ENCODE measurements at regions not wholly inside any gene's neighbourhood (a gene's known extent, or its start where the extent isn't known, plus 50 kb on each side); places are given as distances from the start of the nearest gene placed in this dataset.
A peak's percentile ranks its signal among the peaks of the same experiment; 100 is the strongest.
"Not testable (repeated sequence)": the region's sequence is repeated elsewhere in the genome, so short reads cannot be mapped to it uniquely, and the experiment has no call there.

DNA sequence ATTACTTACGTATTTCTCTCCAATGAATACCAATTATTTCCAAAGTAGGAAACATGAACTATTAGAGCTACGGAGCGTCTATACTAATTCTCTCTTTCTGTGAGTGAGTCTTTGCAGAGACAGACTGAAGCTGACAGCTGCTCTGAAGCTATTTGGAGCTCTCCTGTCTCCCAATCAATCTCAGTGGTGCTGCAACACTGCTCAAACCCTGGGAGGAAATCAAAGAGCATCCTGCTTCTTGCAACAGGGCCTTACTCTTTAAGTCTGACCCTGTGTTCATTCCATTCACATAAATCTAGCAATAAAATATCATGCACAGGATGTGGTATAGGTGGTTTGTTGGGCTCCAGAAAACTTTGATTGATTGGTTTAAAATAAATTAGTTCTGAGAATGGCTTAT lies 685.7 kb upstream of the IGFBP3 start:
- TF ChIP-seq, protein P1, sequence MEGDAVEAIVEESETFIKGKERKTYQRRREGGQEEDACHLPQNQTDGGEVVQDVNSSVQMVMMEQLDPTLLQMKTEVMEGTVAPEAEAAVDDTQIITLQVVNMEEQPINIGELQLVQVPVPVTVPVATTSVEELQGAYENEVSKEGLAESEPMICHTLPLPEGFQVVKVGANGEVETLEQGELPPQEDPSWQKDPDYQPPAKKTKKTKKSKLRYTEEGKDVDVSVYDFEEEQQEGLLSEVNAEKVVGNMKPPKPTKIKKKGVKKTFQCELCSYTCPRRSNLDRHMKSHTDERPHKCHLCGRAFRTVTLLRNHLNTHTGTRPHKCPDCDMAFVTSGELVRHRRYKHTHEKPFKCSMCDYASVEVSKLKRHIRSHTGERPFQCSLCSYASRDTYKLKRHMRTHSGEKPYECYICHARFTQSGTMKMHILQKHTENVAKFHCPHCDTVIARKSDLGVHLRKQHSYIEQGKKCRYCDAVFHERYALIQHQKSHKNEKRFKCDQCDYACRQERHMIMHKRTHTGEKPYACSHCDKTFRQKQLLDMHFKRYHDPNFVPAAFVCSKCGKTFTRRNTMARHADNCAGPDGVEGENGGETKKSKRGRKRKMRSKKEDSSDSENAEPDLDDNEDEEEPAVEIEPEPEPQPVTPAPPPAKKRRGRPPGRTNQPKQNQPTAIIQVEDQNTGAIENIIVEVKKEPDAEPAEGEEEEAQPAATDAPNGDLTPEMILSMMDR (IDR thresholded peaks at IDR 0.05; ENCODE audit: low read depth, low read length), result no peak
- no peak for DNase-seq (ENCODE audit: low read depth in 2 of 2)
- no peak overlapping the region for H3K4me3 ChIP-seq (replicated peaks in 1 of 2; ENCODE audit: low read depth in 2 of 2, low read length in 2 of 2)

DNA sequence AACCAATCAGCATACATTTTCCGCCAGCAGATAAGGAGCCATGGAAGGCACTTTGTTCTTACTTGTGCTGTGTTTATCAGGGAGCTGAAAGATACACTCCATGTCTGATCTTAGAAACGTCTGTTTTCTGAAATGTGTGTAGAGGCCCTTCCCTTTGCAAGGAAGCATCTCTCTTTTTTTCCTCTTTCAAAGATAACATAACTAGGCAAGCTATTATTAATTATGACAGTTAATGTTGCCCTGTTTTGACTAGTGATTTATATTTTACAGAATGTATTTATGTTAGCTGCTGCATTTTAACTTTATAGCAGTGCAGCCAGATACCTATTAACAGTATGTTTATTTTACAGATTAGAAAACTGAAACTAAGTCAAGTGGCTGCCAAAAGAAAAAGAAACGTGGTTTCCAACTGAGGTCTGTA lies 683.2 kb upstream of the IGFBP3 start:
- DNase-seq (ENCODE audit: low read depth in 2 of 2), result peak in 1 of 2 donors; percentile 21
- TF ChIP-seq, protein P1 (IDR thresholded peaks at IDR 0.05; ENCODE audit: low read depth, low read length), result no peak
- H3K4me3 ChIP-seq (replicated peaks in 1 of 2; ENCODE audit: low read depth in 2 of 2, low read length in 2 of 2), result no peak overlapping the region

DNA sequence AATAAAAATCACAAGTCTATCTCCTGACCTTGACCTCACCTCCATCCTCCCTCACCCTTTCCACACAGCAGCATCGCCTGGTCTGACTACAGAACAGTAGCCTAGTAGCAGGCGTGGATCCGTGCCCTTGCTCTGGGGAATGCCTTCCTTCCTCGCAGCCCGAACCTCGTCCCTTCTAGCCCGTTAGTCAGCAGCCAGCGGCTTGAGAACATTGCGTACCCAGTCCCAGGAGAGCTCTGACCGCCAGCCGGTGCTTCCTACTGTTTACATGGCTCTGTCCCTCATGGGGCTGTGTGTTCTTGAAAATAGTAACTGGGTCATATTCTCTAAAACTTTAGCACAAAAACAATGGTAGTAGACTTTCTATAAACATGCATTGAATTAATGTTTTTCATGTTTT lies 682.7 kb upstream of the IGFBP3 start:
- DNase-seq (ENCODE audit: low read depth in 2 of 2), result peak; percentile 90 to 97

DNA sequence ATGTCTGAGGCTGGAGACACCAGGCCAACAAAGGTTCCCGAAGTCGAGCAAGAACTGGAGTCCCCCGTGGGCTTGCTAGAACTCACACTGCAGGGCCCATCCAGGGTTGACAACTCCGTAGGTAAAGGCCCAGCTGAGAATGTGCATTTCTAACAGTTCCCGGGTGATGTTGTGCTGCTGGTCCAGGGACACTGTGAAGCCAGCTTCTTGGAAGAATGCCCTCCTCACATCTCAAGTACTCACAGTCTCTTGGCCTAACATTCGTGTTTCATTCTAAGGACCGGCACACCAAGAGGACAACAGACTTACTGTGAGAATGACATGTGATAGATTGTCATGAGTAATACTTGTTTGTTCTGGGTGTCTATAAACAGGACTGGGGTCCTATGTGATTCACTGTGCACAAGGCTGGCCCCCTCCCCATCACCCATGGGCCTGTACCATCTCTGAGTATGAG lies 682.3 kb upstream of the IGFBP3 start:
- peak in 1 of 2 donors; percentile 35 for DNase-seq (ENCODE audit: low read depth in 2 of 2)

More for the DNA sequence above, 682.7 kb upstream of the IGFBP3 start:
- TF ChIP-seq, protein P1 (IDR thresholded peaks at IDR 0.05; ENCODE audit: low read depth, low read length), result no peak
- no peak overlapping the region for H3K4me3 ChIP-seq (replicated peaks in 1 of 2; ENCODE audit: low read depth in 2 of 2, low read length in 2 of 2)

DNA sequence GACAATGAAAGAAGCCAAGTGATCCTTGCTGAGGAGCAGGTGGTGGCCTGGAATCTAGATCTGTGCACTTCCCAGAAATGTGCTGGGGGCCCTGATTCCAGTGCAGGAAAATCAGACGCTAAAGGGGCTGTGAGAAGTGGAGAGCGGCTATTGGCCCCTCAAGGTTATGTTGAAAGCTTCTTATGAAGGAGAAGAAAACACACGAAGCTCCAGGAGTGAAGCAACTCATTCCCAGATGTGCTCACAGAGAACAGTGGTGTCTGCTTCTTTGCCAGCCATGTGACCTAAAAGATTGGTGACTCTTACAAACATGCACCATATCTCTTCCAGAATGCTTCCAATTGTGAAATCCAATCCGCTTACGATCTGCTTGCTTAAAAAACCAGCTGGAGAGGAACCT lies 679.3 kb upstream of the IGFBP3 start:
- peak; percentile 72 to 89 for DNase-seq (ENCODE audit: low read depth in 2 of 2)
- no peak overlapping the region for H3K4me3 ChIP-seq (replicated peaks in 1 of 2; ENCODE audit: low read depth in 2 of 2, low read length in 2 of 2)
- TF ChIP-seq, protein P1 (IDR thresholded peaks at IDR 0.05; ENCODE audit: low read depth, low read length), result no peak

More for the DNA sequence above, 682.3 kb upstream of the IGFBP3 start:
- TF ChIP-seq, protein P1 (IDR thresholded peaks at IDR 0.05; ENCODE audit: low read depth, low read length), result no peak
- no peak overlapping the region for H3K4me3 ChIP-seq (replicated peaks in 1 of 2; ENCODE audit: low read depth in 2 of 2, low read length in 2 of 2)

DNA sequence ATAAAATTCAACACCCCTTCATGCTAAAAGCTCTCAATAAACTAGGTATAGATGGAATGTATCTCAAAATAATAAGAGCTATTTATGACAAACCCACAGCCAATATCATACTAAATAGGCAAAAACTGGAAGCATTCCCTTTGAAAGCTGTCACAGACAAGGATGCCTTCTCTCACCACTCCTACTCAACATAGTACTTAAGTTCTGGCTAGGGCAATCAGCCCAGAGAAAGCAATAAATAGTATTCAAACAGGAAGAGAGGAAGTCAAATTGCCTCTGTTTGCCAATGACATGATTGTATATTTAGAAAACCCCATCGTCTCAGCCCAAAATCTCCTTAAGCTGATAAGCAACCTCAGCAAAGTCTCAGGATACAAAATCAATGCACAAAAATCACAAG lies 673.8 kb upstream of the IGFBP3 start:
- H3K4me3 ChIP-seq (replicated peaks in 1 of 2; ENCODE audit: low read depth in 2 of 2, low read length in 2 of 2), result not testable (repeated sequence)
- DNase-seq (ENCODE audit: low read depth in 2 of 2), result peak in 1 of 2 donors; percentile 19

DNA sequence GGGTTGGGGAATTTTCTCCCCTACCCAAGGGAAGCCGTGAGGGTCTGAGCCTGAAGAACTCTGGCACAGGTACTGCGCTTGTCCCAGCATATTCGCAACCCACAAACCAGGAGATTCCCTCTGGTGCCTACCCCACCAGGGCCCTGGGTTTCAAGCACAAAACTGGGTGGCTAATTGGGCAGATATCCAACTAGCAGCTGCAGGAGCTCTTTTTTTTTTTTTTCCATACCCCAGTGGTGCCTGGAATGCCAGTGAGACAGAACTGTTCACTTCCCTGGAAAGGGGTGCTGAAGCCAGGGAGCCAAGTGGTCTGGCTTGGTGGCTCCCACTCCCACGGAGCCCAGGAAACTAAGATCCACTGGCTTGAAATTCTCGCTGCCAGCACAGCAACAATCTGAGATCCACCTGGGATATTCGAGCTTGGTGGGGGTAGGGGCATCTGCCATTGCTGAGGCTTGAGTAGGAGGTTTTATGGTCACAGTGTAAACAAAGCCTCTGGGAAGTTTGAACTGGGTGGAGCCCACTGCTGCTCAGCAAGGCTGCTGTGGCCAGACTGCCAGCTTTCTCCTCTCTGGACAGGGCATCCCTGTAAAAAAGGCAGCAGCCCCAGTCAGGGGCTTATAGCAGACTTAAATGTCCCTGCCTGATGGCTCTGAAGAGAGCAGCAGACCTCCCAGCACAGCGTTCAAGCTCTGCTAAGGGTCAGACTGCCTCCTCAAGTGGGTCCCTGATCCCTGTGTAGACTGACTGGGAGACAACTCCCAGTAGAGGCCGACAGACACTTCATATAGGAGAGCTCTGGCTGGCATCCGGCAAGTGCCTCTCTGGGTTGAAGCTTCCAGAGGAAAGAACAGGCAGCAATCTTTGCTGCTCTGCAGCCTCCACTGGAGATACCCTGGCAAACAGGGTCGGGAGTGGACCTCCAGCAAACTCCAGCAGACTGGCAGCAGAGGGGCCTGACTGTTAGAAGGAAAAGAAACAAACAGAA lies 670.1 kb upstream of the IGFBP3 start:
- not testable (repeated sequence) for DNase-seq (ENCODE audit: low read depth in 2 of 2); H3K4me3 ChIP-seq (replicated peaks in 1 of 2; ENCODE audit: low read depth in 2 of 2, low read length in 2 of 2)
